Neuron (in vitro differentiated cells): ENCODE measurements at regions not wholly inside any gene's neighbourhood (a gene's known extent, or its start where the extent isn't known, plus 50 kb on each side); places are given as distances from the start of the nearest gene placed in this dataset.

Experiments
- H2AFZ ChIP-seq: one replicate; pipeline ENCODE4 v1.6.1; 2013; ENCODE audit warnings: low read depth, mild to moderate bottlenecking, inconsistent platforms, low read length, moderate library complexity
- H3K27me3 ChIP-seq: one replicate; pipeline ENCODE4 v1.6.1; 2013; ENCODE audit warnings: low read length; ENCODE audit not compliant: insufficient read depth
- H3K36me3 ChIP-seq: one replicate; pipeline ENCODE4 v1.6.1; 2013; ENCODE audit warnings: low read length; ENCODE audit not compliant: insufficient read depth
- H3K4me1 ChIP-seq: one replicate; pipeline ENCODE4 v1.6.1; 2013; ENCODE audit warnings: low read length; ENCODE audit not compliant: insufficient read depth
- H3K4me3 ChIP-seq: 2 replicates; pipeline ENCODE4 v1.5.1; 2013; ENCODE audit warnings: mild to moderate bottlenecking, low read length, moderate library complexity
- H3K9me3 ChIP-seq: one replicate; pipeline ENCODE4 v1.6.1; 2013; ENCODE audit warnings: low read length

DNA sequence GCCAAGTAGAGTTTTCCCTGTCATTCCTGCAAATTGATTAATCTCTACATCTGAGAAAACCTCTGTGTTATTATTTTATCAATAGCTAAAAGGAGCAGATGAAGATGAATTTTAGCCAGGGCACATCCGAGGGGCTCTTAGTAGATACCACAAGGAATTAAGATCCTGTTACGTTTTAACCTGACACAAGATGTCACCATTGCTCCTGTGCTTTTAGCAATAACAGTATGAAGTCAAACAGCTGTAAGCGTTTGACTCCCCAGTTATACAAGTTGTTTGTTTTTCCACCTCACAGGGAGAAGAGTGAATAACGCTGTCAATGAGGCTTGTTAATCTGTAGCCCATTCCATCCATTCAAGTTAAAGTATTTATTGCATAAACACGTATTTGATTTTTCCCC, 76.0 kb upstream of the AP1S2 start:
- H3K4me3 ChIP-seq = no peak overlapping the region
- H2AFZ ChIP-seq = no peak overlapping the region
- no peaks in the 10 kb centered on the region for H3K27me3 ChIP-seq
- no peaks in the 10 kb centered on the region for H3K36me3 ChIP-seq
- H3K4me1 ChIP-seq = peaks cover 12% of the 10 kb centered on the region
- H3K9me3 ChIP-seq = no peaks in the 10 kb centered on the region

- no peak overlapping the region for H3K4me3 ChIP-seq
- H3K27me3 ChIP-seq = no peaks in the 10 kb centered on the region
- H3K9me3 ChIP-seq = no peaks in the 10 kb centered on the region
- H3K4me1 ChIP-seq = peaks cover 12% of the 10 kb centered on the region
- no peak overlapping the region for H2AFZ ChIP-seq
- no peaks in the 10 kb centered on the region for H3K36me3 ChIP-seq
Measured at GRCh38 chrX:15929194-15929593, 74.6 kb upstream of the AP1S2 start.

DNA sequence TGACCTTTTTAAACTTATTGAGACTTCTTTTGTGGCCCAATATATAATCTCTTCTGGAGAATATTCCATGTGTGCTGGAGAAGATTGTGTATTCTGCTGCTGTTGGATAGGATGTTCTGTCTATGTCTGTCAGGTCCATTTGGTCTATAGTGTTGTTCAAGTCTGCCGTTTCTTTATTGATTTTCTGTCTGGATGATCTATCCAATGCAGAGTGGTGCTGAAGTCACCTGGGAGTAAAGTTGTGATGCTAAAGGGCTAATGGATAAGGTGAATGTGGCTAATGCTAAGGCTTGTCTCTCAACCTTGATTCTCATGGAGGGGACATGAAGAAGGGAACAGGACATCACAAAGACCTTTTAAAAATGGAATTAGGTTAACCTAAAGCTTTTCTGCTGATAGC, 72.0 kb upstream of the AP1S2 start:
- no peaks in the 10 kb centered on the region for H3K36me3 ChIP-seq
- H3K9me3 ChIP-seq = no peaks in the 10 kb centered on the region
- H3K4me3 ChIP-seq = no peak overlapping the region
- H2AFZ ChIP-seq = no peak overlapping the region
- peaks cover 7% of the 10 kb centered on the region for H3K4me1 ChIP-seq
- no peaks in the 10 kb centered on the region for H3K27me3 ChIP-seq

- Histone ChIP-seq H3K36me3 (no peaks in the 10 kb centered on the region), H3K27me3 (no peaks in the 10 kb centered on the region), H2AFZ (no peak overlapping the region), H3K4me3 (no peak overlapping the region), H3K9me3 (peaks cover 3% of the 10 kb centered on the region), H3K4me1 (peaks cover 10% of the 10 kb centered on the region)
Measured at GRCh38 chrX:15918003-15918402, 63.4 kb upstream of the AP1S2 start.

- H2AFZ ChIP-seq = no peak overlapping the region
- no peaks in the 10 kb centered on the region for H3K27me3 ChIP-seq
- H3K36me3 ChIP-seq = no peaks in the 10 kb centered on the region
- peaks cover 12% of the 10 kb centered on the region for H3K4me1 ChIP-seq
- no peak overlapping the region for H3K4me3 ChIP-seq
- peaks cover 3% of the 10 kb centered on the region for H3K9me3 ChIP-seq
Measured at GRCh38 chrX:15916704-15917084, 62.1 kb upstream of the AP1S2 start.

DNA sequence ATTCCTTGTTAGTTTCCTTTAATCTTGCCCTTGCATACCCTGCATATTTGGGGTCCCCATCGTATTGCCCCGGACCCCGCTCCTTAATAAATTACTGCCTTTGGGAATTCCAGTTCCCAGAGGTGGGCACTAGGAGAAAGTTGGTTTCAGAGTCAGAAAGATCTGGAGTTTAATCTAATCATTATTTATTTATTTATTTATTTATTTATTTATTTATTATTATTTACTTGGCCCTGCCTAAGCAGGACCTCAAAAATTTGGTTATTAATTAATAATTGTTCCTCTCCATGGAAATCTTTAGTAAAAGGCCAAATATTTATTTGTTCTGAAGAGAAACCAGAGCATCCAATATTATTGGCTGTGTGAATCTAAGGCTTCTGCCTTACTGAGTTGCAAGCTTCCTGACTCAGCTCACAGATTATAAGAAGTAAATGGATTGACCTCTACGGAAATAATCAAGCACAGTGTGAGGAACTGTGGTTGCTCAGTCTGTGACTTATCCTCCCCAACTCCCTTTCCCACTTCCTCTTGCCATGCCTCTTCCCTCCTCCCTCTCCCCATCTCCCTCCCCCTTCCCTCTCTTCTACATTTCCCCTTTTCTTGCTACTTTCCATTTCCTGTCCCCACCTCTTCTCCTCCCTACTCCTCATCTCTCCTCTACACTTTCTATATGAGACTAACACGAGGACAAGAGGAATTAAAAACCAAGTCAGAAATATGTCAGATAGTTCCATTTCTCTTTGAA, 61.5 kb upstream of the AP1S2 start:
- no peak overlapping the region for H2AFZ ChIP-seq
- peaks cover 12% of the 10 kb centered on the region for H3K4me1 ChIP-seq
- H3K4me3 ChIP-seq = no peak overlapping the region
- H3K9me3 ChIP-seq = peaks cover 3% of the 10 kb centered on the region
- H3K27me3 ChIP-seq = no peaks in the 10 kb centered on the region
- no peaks in the 10 kb centered on the region for H3K36me3 ChIP-seq

DNA sequence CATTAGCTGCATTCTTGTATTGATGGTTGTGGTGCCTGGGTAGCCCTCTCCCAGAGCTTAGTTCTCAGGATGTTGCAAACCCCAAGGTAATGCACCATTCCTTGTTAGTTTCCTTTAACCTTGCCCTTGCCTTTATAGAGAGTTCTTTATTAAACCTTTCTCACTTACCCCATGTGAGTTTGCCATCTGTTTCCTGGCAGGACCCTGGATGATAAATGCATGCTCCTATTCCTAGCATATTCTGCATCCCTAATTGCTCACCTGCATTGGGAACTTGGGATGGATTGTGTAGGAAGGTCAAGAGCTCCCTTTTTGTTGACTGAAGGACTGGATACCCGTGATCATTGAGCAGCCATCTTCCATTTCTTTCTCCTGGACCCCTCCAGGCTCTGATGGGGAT, 59.9 kb upstream of the AP1S2 start:
- Histone ChIP-seq H3K4me3 (no peak overlapping the region), H3K4me1 (peaks cover 23% of the 10 kb centered on the region), H3K27me3 (no peaks in the 10 kb centered on the region), H3K9me3 (peaks cover 3% of the 10 kb centered on the region), H3K36me3 (no peaks in the 10 kb centered on the region), H2AFZ (no peak overlapping the region)

DNA sequence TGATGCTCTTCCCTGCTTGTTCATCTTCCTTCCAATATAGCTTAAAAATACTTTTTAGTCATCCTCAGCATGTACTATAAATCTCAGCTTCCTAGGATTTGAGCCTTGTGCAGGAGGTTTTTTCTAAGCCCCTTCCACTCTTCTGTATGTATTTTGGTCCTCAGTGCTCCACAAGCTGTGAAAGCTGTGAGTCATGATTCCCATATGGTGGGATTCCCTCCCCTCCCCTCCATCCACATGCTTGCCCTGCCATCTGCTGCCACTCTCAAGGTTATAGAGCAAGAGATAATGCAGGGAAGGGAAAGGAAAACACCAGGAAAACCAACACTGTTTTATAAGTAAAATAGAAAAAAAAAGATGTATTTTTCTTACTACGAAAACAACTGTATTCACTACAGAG, 58.5 kb upstream of the AP1S2 start:
- H3K4me1 ChIP-seq = peaks cover 31% of the 10 kb centered on the region
- no peaks in the 10 kb centered on the region for H3K27me3 ChIP-seq
- peaks cover 3% of the 10 kb centered on the region for H3K9me3 ChIP-seq
- no peak overlapping the region for H3K4me3 ChIP-seq
- H3K36me3 ChIP-seq = no peaks in the 10 kb centered on the region
- no peak overlapping the region for H2AFZ ChIP-seq

GRCh38 chrX:15911734-15912550, 57.3 kb upstream of the AP1S2 start:
- H2AFZ ChIP-seq = no peak overlapping the region
- H3K4me1 ChIP-seq = peaks cover 36% of the 10 kb centered on the region
- no peaks in the 10 kb centered on the region for H3K27me3 ChIP-seq
- no peaks in the 10 kb centered on the region for H3K36me3 ChIP-seq
- no peak overlapping the region for H3K4me3 ChIP-seq
- H3K9me3 ChIP-seq = no peaks in the 10 kb centered on the region

DNA sequence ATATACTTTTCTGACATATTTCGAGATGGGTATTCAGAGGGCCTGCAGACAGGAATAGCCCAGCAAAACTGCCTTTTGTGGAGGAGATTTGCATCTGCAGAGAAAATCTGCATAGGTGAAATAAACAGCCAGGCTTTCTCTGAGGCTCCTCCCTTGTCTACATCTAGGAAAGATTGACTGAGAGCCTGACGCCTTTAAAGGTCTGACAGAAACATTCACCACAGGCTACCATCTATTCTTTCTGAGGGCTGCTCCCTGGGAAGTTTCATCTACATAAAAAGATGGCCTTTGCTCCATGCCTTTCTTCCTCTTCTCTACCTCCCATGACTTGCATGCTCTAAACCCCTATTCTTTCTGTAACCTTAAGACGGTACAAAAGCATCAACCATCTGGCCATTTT, 55.0 kb upstream of the AP1S2 start:
- no peaks in the 10 kb centered on the region for H3K9me3 ChIP-seq
- no peaks in the 10 kb centered on the region for H3K36me3 ChIP-seq
- H3K27me3 ChIP-seq = no peaks in the 10 kb centered on the region
- H3K4me1 ChIP-seq = peaks cover 31% of the 10 kb centered on the region
- no peak overlapping the region for H2AFZ ChIP-seq
- no peak overlapping the region for H3K4me3 ChIP-seq

GRCh38 chrX:15908603-15909290, 54.1 kb upstream of the AP1S2 start:
- Histone ChIP-seq H2AFZ (peak overlapping the region; percentile 19), H3K9me3 (no peaks in the 10 kb centered on the region), H3K4me1 (peaks cover 31% of the 10 kb centered on the region), H3K27me3 (no peaks in the 10 kb centered on the region), H3K36me3 (no peaks in the 10 kb centered on the region), H3K4me3 (peak overlapping the region; percentile 1)

GRCh38 chrX:15906041-15906943, 51.7 kb upstream of the AP1S2 start:
- H3K27me3 ChIP-seq = no peaks in the 10 kb centered on the region
- H3K36me3 ChIP-seq = no peaks in the 10 kb centered on the region
- H3K4me3 ChIP-seq = no peak overlapping the region
- H2AFZ ChIP-seq = no peak overlapping the region
- H3K4me1 ChIP-seq = peaks cover 29% of the 10 kb centered on the region
- H3K9me3 ChIP-seq = no peaks in the 10 kb centered on the region
